B cell (primary cell): ENCODE measurements at regions not wholly inside any gene's neighbourhood (a gene's known extent, or its start where the extent isn't known, plus 50 kb on each side); places are given as distances from the start of the nearest gene placed in this dataset.

Source experiments
- CTCF ChIP-seq: fragments of 200-600 bp; IDR thresholded peaks from one replicate; pipeline ENCODE4 v1.8.0; 2022; ENCODE audit warnings: antibody characterized with exemption, mild to moderate bottlenecking
- EZH2 ChIP-seq: IDR thresholded peaks from 2 replicates; pipeline ENCODE4 v1.6.1; 2012; ENCODE audit warnings: borderline replicate concordance, low read depth, mild to moderate bottlenecking, moderate library complexity, low read length; ENCODE audit not compliant: insufficient read depth, poor library complexity, severe bottlenecking

DNA sequence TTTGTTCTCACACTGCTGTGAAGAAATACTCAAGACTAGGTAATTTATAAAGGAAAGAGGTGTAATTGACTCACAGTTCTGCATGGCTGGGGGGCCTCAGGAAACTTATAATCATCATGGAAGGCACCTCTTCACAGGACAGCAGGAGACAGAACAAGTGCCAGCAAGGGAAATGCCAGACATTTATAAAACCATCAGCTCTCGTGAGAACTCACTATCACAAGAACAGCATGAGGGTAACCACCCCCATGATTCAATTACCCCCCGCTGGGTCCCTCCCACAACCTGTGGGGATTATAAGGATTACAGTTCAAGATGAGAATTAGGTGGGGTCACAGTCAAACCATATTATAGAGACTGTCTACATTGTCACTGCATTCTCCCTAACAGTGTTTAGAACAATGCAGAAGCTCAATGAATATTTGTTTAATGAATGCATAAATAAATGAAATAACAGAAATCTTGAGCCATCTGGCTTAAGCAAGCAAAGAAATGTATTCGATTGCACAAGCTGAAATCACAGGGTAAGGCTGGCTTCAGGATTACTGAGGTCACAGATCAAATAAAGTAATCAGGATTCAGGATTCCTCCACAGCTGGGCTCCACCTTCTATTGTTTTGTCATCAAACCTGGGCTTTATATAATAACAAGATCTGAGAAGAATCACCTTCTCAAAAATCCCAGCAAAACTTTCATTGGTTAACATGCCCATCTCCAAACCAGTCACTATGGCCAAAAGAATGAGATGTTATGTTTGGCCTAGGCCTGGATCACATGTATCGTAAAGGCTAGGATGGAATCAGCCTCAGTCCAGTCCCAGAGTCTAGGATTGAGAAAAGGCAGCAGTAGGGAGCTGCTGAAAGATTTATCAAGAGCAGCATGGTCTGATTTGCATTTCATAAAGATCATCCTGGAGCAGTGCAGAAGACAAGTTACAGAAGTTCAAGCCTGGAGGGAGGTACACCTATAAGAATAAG is 137.8 kb upstream of the UBASH3B start:
- TF ChIP-seq CTCF (no peak), EZH2 (no peak)
